ENCODE measurements at regions not wholly inside any gene's neighbourhood (a gene's known extent, or its start where the extent isn't known, plus 50 kb on each side); places are given as distances from the start of the nearest gene placed in this dataset.

DNA sequence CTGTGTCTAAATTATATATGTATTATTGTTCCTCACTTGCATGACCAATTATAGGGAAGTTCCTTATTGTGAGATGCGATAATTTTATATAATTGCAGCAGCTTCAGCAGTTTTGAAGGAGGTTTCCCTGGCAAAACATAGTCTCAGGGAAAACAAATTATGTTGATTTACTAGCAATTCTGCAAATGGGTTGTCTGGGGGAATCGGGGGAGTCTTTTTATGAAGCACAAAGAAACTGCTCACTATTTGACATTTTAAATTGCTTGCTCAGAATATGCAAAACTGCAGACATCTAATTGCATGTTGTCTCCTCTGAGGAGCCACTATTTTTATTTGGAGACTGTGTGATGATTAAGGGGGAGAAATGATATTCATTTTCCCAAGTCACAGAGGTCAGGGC is 361.6 kb downstream of the YTHDC2 start (continued):
- TF ChIP-seq SRSF3 (IDR thresholded peaks at IDR 0.05; ENCODE audit: insufficient read depth, low read length) (no peak), THRA (IDR thresholded peaks at IDR 0.05) (no peak), REST (IDR thresholded peaks at IDR 0.05; ENCODE audit: borderline replicate concordance) (no peak), REST (CRISPR knock-in tag; IDR thresholded peaks at IDR 0.05; ENCODE audit: low read depth) (no peak)
- TF ChIP-seq, protein P1, sequence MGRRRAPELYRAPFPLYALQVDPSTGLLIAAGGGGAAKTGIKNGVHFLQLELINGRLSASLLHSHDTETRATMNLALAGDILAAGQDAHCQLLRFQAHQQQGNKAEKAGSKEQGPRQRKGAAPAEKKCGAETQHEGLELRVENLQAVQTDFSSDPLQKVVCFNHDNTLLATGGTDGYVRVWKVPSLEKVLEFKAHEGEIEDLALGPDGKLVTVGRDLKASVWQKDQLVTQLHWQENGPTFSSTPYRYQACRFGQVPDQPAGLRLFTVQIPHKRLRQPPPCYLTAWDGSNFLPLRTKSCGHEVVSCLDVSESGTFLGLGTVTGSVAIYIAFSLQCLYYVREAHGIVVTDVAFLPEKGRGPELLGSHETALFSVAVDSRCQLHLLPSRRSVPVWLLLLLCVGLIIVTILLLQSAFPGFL (CRISPR knock-in tag; IDR thresholded peaks at IDR 0.05) = no peak
